GM10266 (cell line): ENCODE measurements at regions not wholly inside any gene's neighbourhood (a gene's known extent, or its start where the extent isn't known, plus 50 kb on each side); places are given as distances from the start of the nearest gene placed in this dataset.

Source experiments
- DNase-seq: peaks from one replicate; pipeline ENCODE4 v3.0.0; 2012; ENCODE audit errors: extremely low spot score
- TF ChIP-seq, protein P1 (sequence below): IDR thresholded peaks from 2 replicates; pipeline ENCODE4 v1.5.1; 2012; ENCODE audit warnings: mild to moderate bottlenecking, low read depth; ENCODE audit not compliant: control insufficient read depth, insufficient read depth; ENCODE audit errors: missing control alignments

DNA sequence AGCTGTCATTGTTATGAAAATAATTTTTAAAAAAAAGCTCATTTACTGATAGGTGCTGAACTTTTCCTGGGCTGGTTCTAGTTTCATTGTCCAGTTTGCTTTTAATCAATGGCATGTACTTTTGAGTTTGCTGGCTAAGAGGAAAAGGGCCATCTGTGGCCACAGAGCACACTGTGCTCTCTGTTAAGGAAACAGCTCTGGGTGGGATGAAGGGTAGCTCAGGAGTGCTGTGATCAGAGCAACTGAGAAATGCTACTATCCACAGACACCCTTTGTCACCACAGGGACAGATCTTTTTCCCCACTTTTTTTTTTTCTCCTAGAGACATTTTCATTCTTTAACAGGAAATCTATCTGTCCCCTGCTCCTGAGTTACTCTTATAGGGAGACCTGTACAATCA is 387.1 kb upstream of the PRICKLE1 start:
- no peak for DNase-seq
- TF ChIP-seq, protein P1, sequence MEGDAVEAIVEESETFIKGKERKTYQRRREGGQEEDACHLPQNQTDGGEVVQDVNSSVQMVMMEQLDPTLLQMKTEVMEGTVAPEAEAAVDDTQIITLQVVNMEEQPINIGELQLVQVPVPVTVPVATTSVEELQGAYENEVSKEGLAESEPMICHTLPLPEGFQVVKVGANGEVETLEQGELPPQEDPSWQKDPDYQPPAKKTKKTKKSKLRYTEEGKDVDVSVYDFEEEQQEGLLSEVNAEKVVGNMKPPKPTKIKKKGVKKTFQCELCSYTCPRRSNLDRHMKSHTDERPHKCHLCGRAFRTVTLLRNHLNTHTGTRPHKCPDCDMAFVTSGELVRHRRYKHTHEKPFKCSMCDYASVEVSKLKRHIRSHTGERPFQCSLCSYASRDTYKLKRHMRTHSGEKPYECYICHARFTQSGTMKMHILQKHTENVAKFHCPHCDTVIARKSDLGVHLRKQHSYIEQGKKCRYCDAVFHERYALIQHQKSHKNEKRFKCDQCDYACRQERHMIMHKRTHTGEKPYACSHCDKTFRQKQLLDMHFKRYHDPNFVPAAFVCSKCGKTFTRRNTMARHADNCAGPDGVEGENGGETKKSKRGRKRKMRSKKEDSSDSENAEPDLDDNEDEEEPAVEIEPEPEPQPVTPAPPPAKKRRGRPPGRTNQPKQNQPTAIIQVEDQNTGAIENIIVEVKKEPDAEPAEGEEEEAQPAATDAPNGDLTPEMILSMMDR, result no peak

DNA sequence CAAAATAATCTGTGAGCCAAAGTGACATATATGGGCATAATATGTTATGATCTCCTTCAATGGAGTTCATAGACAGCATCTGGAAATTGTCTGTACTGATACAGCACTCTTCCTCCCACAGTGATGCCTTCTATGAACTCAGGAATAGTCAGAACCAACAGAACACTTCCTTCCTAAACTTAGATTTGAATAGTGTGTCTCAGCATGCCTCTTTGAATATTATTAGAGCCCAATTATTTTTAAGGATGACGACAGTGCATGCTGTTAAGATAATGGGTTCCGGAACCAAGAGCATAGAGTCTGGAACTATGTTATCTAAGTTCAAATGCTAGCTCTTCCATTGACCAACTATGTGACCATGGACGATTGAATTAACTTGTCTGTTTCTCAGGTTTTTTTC is 386.6 kb upstream of the PRICKLE1 start:
- no peak for DNase-seq
- TF ChIP-seq, protein P1, result no peak

DNA sequence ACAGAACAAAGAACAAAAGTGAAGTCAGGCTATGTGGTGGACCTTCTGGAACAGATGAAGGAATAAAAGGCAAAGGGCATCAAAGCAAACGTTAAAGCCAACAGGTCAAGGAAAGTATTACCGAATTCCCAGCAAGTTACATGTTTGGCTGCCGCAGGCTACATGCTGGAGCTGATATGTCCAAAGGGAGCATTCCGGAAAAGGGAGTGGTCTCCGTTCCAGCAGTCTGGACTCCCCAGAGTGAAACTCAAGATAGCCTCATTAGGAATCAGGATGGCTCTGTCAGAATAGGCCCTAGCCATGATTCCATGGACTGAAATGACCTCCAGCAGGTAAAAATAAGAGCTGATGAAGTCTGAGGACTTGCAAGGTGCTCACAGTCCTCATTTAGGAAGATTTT is 379.8 kb upstream of the PRICKLE1 start:
- no peak for DNase-seq
- TF ChIP-seq, protein P1, result no peak

DNA sequence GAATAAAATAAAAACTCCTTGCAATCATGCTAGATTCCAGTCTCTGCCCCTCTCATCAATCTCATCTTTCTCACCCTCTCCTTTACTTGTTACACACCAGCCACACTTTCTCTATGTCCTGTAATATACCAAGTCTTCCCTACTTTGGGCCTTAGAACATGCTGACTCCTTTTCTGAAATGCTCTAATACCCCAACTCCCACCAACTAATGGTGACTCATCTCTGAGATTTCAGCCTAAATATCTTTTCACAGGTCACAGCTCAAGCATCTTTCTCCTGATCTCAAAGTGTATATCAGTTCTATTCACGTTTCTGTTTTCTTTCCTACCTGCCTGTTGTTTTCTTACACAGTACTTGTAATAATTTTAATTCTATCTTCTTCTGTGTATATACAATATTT is 378.9 kb upstream of the PRICKLE1 start:
- TF ChIP-seq, protein P1, result no peak
- no peak for DNase-seq

DNA sequence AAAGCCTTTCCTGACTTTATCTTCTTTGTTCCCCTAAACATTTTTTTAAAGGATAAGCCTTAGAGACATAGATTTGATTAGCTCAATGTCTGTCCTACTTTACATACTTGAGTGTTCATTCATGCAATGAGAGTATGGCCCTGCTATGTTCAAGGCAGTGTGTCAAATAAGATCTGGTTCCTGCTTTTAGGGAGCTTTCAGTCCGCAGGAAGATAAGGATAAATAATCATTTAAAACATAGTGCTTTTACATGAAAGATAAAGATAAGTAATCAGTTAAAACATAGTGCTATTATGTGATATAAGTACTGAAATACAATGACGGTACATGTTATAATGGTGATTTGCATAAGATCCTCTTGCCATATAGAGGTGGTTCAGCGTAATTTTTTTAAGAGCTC is 378.3 kb upstream of the PRICKLE1 start:
- DNase-seq, result no peak
- TF ChIP-seq, protein P1, result no peak

DNA sequence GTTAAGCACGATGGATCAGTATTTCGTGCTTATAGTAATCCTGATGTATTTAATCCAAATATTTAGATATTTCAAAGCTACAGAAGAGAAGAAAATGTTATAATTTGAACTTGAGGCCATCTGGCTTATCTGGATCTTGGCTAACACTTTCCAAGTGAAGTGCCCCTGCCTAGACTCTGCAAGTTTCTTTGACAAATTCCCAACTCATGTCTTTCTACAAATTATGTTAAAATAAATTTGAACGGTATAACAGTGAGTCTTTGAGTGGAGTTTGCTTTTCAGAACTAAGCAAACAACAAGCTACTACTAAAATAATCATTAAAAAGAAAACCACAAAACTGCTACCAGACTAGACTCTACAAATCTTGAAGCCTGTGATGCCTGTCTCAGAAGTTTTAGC is 374.4 kb upstream of the PRICKLE1 start:
- no peak for DNase-seq
- TF ChIP-seq, protein P1, result no peak

DNA sequence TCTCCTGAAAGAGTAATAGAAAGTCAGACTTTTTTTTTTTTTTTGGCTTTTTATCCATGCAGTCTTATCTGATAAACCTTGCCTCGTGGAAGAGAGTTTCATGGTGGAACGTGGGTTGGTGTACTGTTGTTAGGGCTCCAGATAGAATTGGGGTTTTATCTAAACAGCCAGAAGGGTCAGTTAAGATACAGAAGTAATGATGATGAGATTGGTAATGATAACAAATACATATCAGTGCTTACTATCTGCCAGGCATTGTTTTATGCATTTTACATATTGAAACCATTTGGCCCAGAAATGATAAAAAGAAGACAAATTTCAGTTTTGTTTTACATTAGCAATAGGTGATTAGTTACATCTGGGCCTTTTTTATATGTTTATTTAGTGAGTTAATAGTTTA is 372.8 kb upstream of the PRICKLE1 start:
- DNase-seq, result no peak
- TF ChIP-seq, protein P1, result no peak
